ENCODE measurements at regions not wholly inside any gene's neighbourhood (a gene's known extent, or its start where the extent isn't known, plus 50 kb on each side); places are given as distances from the start of the nearest gene placed in this dataset.

DNA sequence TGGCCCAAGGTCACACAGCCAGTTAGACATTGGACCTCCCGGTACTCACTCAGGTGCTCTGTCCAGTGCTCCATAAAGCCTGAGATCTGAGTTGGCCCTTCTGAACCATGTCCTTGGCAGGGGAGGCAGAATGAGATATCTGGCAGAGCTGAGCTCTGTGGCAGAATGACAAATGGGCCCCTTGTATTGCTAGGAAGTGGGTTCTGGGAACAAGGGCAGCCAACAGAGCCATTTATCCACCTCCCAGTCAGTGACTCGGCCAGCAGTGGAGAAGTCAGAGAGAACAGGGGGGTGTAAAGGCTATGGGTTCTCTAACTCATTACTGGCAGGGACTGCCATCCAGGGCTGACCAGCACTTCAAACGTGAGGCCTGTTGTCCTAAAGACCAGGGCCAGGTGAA is 117.1 kb upstream of the NLRP1 start:
- H3K4me1 ChIP-seq (ENCODE audit: control insufficient read depth, insufficient read depth, low read length), result no peaks in the 10 kb centered on the region
- H3K9ac ChIP-seq (ENCODE audit: low read depth, low read length), result no peak overlapping the region
- H3K4ac ChIP-seq (ENCODE audit: low read depth, low read length), result no peak overlapping the region
- no peak overlapping the region for H4K5ac ChIP-seq (ENCODE audit: low read depth, low read length)
- H3K18ac ChIP-seq (ENCODE audit: low read depth, low read length), result no peak overlapping the region
- no peak overlapping the region for H3K4me2 ChIP-seq (ENCODE audit: low read depth, low read length)
- H2AK9ac ChIP-seq (replicated peaks; ENCODE audit: low read depth, low read length, poor library complexity), result no peak overlapping the region
- H3K9me3 ChIP-seq (ENCODE audit: control insufficient read depth, insufficient read depth, low read length), result no peaks in the 10 kb centered on the region; the same call in 1 of the 2 replicates
- ChIA-PET POLR2A (ENCODE audit: unreplicated experiment) (no interaction called here), CTCF (no interaction called here)
- H3K14ac ChIP-seq (replicated peaks; ENCODE audit: low read depth, low read length), result no peak overlapping the region
- H2AK5ac ChIP-seq (ENCODE audit: low read depth, low read length), result no peak overlapping the region
- in situ Hi-C loops (cut with MboI; ENCODE audit: low sequenced_read_pairs), result loop anchor here (10.0 kb wide), 1 partner anchor 713 kb away; no protein-coding TSS in a partner anchor
- ATAC-seq (ENCODE audit: low read depth), result no peak
- H2BK120ac ChIP-seq (ENCODE audit: low read depth, low read length), result no peak overlapping the region
- no peaks in the 10 kb centered on the region; the same call in 1 of the 2 replicates for H3K27me3 ChIP-seq (ENCODE audit: control insufficient read depth, insufficient read depth, low read length)
- no peak overlapping the region for H3K27ac ChIP-seq (ENCODE audit: insufficient read depth, low read length)
- H2BK5ac ChIP-seq (ENCODE audit: low read depth, low read length, poor library complexity, severe bottlenecking), result no peak overlapping the region
- H3K79me1 ChIP-seq (ENCODE audit: low read depth in 1 of 2, low read length in 2 of 2), result no peaks in the 10 kb centered on the region
- H3K23ac ChIP-seq (ENCODE audit: low read depth, low read length), result no peak overlapping the region
- H2AFZ ChIP-seq (replicated peaks; ENCODE audit: low read length, poor library complexity), result no peak overlapping the region
- H4K91ac ChIP-seq (ENCODE audit: insufficient read depth, low read depth, low read length), result no peak overlapping the region
- no peaks in the 10 kb centered on the region for H3K9me1 ChIP-seq (ENCODE audit: insufficient read depth, low read length)
- no peak overlapping the region for H3K4me3 ChIP-seq (ENCODE audit: insufficient read depth, low read depth, low read length)
- TF ChIP-seq RAD21 (IDR thresholded peaks at IDR 0.05; ENCODE audit: low read length) (no peak), MXI1 (IDR thresholded peaks at IDR 0.05; ENCODE audit: borderline replicate concordance, low read depth, low read length) (no peak), FOS (IDR thresholded peaks at IDR 0.05; ENCODE audit: low read depth, low read length) (no peak), MAZ (IDR thresholded peaks at IDR 0.05; ENCODE audit: borderline replicate concordance, low read depth, low read length) (no peak), SMC3 (IDR thresholded peaks at IDR 0.05; ENCODE audit: low read depth, low read length) (no peak)
- TF ChIP-seq, protein P1, sequence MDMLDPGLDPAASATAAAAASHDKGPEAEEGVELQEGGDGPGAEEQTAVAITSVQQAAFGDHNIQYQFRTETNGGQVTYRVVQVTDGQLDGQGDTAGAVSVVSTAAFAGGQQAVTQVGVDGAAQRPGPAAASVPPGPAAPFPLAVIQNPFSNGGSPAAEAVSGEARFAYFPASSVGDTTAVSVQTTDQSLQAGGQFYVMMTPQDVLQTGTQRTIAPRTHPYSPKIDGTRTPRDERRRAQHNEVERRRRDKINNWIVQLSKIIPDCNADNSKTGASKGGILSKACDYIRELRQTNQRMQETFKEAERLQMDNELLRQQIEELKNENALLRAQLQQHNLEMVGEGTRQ (IDR thresholded peaks at IDR 0.05; ENCODE audit: low read depth, low read length), result no peak
- TF ChIP-seq, protein P2, sequence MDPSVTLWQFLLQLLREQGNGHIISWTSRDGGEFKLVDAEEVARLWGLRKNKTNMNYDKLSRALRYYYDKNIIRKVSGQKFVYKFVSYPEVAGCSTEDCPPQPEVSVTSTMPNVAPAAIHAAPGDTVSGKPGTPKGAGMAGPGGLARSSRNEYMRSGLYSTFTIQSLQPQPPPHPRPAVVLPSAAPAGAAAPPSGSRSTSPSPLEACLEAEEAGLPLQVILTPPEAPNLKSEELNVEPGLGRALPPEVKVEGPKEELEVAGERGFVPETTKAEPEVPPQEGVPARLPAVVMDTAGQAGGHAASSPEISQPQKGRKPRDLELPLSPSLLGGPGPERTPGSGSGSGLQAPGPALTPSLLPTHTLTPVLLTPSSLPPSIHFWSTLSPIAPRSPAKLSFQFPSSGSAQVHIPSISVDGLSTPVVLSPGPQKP (IDR thresholded peaks at IDR 0.05; ENCODE audit: borderline replicate concordance, low read depth, low read length), result no peak
- TF ChIP-seq, protein P3, sequence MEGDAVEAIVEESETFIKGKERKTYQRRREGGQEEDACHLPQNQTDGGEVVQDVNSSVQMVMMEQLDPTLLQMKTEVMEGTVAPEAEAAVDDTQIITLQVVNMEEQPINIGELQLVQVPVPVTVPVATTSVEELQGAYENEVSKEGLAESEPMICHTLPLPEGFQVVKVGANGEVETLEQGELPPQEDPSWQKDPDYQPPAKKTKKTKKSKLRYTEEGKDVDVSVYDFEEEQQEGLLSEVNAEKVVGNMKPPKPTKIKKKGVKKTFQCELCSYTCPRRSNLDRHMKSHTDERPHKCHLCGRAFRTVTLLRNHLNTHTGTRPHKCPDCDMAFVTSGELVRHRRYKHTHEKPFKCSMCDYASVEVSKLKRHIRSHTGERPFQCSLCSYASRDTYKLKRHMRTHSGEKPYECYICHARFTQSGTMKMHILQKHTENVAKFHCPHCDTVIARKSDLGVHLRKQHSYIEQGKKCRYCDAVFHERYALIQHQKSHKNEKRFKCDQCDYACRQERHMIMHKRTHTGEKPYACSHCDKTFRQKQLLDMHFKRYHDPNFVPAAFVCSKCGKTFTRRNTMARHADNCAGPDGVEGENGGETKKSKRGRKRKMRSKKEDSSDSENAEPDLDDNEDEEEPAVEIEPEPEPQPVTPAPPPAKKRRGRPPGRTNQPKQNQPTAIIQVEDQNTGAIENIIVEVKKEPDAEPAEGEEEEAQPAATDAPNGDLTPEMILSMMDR (conservative IDR thresholded peaks at IDR 0.05; ENCODE audit: low read depth, low read length), result no peak
- 100% methylated on average over 1 of the region's 3 CpGs; no CpG with 5 or more reads in 1 of the 2 experiments for WGBS, 2 experiments (ENCODE audit: extremely low coverage in 2 of 2, insufficient read length in 1 of 2)
- no peak overlapping the region for H2BK20ac ChIP-seq (ENCODE audit: low read depth, low read length)
- H3K56ac ChIP-seq (ENCODE audit: extremely low read depth, insufficient read depth, low read length), result no peak overlapping the region
- no peak overlapping the region for H4K8ac ChIP-seq (ENCODE audit: low read depth in 2 of 2, low read length in 2 of 2)
- H4K20me1 ChIP-seq (ENCODE audit: insufficient read depth, low read length), result no peaks in the 10 kb centered on the region
- H3K36me3 ChIP-seq (ENCODE audit: control insufficient read depth, insufficient read depth, low read length), result no peaks in the 10 kb centered on the region
- no TSS peak for BruUV-seq (replicated peaks)
- DNase-seq, result no peak
- intact Hi-C loops (cut with micrococcal nuclease), result no loop called here
- dilution Hi-C loops (cut with HindIII; ENCODE audit: low sequenced_read_pairs, unreplicated experiment), result no loop called here
- no peak overlapping the region for H2BK15ac ChIP-seq (ENCODE audit: low read depth, low read length)
